ENCODE measurements at regions not wholly inside any gene's neighbourhood (a gene's known extent, or its start where the extent isn't known, plus 50 kb on each side); places are given as distances from the start of the nearest gene placed in this dataset.

DNA sequence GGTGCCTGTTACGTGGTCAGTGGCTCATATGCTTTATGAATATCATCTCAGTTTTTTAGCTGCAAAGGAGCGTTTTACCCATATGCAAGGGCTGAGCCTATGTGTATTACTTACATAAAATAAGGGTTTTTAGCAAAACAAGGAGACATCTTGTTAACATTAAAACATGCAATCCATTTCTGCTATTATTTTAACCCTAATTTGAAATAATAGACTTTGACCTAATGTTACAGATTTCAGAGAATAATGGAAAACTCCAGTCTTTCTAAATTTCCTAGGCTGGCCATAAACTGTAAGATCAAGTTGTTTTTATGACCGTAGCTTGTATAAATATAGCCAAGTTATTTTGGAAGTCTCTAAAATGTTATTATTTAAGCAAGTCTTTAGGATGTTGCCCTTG, 121.1 kb upstream of the SEMA6A start:
- Histone ChIP-seq H3K4me3 (no peak overlapping the region), H3K27ac (no peak overlapping the region), H3K9me3 (no peaks in the 10 kb centered on the region), H3K36me3 (no peaks in the 10 kb centered on the region), H3K4me1 (no peaks in the 10 kb centered on the region), H3K27me3 (no peaks in the 10 kb centered on the region)
- WGBS, 2 donors (ENCODE audit: low coverage in 1 of 2) = 69 to 70% methylated on average over 3 of the region's 3 CpGs
- ATAC-seq = no peak
- TF ChIP-seq EP300 (IDR thresholded peaks at IDR 0.05) = no peak
- no peak for TF ChIP-seq POLR2AphosphoS5 (IDR thresholded peaks at IDR 0.05)
- TF ChIP-seq, protein P1, sequence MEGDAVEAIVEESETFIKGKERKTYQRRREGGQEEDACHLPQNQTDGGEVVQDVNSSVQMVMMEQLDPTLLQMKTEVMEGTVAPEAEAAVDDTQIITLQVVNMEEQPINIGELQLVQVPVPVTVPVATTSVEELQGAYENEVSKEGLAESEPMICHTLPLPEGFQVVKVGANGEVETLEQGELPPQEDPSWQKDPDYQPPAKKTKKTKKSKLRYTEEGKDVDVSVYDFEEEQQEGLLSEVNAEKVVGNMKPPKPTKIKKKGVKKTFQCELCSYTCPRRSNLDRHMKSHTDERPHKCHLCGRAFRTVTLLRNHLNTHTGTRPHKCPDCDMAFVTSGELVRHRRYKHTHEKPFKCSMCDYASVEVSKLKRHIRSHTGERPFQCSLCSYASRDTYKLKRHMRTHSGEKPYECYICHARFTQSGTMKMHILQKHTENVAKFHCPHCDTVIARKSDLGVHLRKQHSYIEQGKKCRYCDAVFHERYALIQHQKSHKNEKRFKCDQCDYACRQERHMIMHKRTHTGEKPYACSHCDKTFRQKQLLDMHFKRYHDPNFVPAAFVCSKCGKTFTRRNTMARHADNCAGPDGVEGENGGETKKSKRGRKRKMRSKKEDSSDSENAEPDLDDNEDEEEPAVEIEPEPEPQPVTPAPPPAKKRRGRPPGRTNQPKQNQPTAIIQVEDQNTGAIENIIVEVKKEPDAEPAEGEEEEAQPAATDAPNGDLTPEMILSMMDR (IDR thresholded peaks at IDR 0.05) = no peak
- no peak for TF ChIP-seq POLR2A (IDR thresholded peaks at IDR 0.05)

- WGBS, 2 donors (ENCODE audit: low coverage in 1 of 2) = 92 to 97% methylated on average over 2 to 4 of the region's 4 CpGs
- Histone ChIP-seq H3K27me3 (no peaks in the 10 kb centered on the region), H3K4me3 (no peak overlapping the region)
These were observed 111.8 kb upstream of the SEMA6A start for GRCh38 chr5:116686438-116686837.

GRCh38 chr5:116685931-116686330, 111.3 kb upstream of the SEMA6A start:
- H3K9me3 ChIP-seq = no peaks in the 10 kb centered on the region
- TF ChIP-seq EP300 (IDR thresholded peaks at IDR 0.05) (no peak), POLR2A (IDR thresholded peaks at IDR 0.05) (no peak), POLR2AphosphoS5 (IDR thresholded peaks at IDR 0.05) (no peak)
- TF ChIP-seq, protein P1 (IDR thresholded peaks at IDR 0.05) = no peak
- H3K27me3 ChIP-seq = no peaks in the 10 kb centered on the region
- H3K4me1 ChIP-seq = no peaks in the 10 kb centered on the region
- no peak overlapping the region for H3K27ac ChIP-seq
- H3K4me3 ChIP-seq = no peak overlapping the region
- no peak for ATAC-seq
- 87 to 88% methylated on average over 2 to 9 of the region's 9 CpGs for WGBS, 2 donors (ENCODE audit: low coverage in 1 of 2)
- H3K36me3 ChIP-seq = no peaks in the 10 kb centered on the region

More at GRCh38 chr5:116686438-116686837, 111.8 kb upstream of the SEMA6A start:
- no peak for TF ChIP-seq EP300 (IDR thresholded peaks at IDR 0.05)
- TF ChIP-seq, protein P1 (IDR thresholded peaks at IDR 0.05) = no peak
- no peak for TF ChIP-seq POLR2A (IDR thresholded peaks at IDR 0.05)
- no peak for TF ChIP-seq POLR2AphosphoS5 (IDR thresholded peaks at IDR 0.05)
- Histone ChIP-seq H3K4me1 (no peaks in the 10 kb centered on the region), H3K36me3 (no peaks in the 10 kb centered on the region), H3K27ac (no peak overlapping the region), H3K9me3 (no peaks in the 10 kb centered on the region)
- ATAC-seq = no peak

GRCh38 chr5:116685069-116685468, 110.4 kb upstream of the SEMA6A start:
- Histone ChIP-seq H3K9me3 (no peaks in the 10 kb centered on the region), H3K27me3 (no peaks in the 10 kb centered on the region), H3K27ac (no peak overlapping the region), H3K4me3 (no peak overlapping the region), H3K4me1 (no peaks in the 10 kb centered on the region), H3K36me3 (no peaks in the 10 kb centered on the region)
- no peak for ATAC-seq
- WGBS, 2 donors (ENCODE audit: low coverage in 1 of 2) = 85 to 97% methylated on average over 2 to 6 of the region's 6 CpGs
- TF ChIP-seq POLR2AphosphoS5 (IDR thresholded peaks at IDR 0.05) = no peak
- TF ChIP-seq POLR2A (IDR thresholded peaks at IDR 0.05) = no peak
- TF ChIP-seq EP300 (IDR thresholded peaks at IDR 0.05) = no peak
- TF ChIP-seq, protein P1 (IDR thresholded peaks at IDR 0.05) = no peak

DNA sequence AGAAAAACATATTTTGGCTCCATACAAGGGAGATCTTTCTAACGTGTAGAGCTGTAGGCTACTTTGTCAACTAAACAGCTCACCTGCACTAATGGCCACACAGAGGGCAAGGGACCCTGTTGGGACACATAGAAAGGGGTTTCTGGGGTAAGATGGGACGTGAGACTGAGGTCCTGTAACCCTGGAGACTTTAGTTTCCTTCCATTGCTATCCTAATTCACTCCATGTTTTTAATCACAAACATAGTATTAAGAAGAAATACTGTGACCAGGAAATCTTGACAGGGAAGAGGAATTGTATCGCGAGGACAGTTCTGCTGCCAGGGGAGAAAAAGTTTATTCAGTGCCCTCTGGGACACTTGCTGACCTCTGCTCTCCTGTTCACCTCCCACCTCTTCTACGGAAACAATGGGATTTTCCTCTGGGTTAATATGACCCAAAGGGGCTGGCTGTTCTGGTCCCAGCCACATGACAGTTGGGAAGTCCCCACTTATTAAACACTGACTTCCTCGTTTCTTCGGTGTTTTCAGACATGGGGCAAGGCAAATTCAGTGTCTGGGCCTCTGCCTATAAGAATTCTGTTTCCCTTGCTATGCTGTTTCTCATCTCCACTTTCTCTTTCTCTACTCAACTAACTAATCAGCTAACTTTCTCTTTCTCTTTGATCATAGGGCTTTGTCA, 106.9 kb upstream of the SEMA6A start:
- no peak overlapping the region for H3K27ac ChIP-seq
- H3K4me1 ChIP-seq = no peaks in the 10 kb centered on the region
- ATAC-seq = no peak
- WGBS, 2 donors (ENCODE audit: low coverage in 1 of 2) = 60 to 72% methylated on average over 6 to 7 of the region's 7 CpGs
- no peaks in the 10 kb centered on the region for H3K36me3 ChIP-seq
- no peaks in the 10 kb centered on the region for H3K9me3 ChIP-seq
- H3K4me3 ChIP-seq = no peak overlapping the region
- H3K27me3 ChIP-seq = no peaks in the 10 kb centered on the region
- no peak for TF ChIP-seq POLR2AphosphoS5 (IDR thresholded peaks at IDR 0.05)
- TF ChIP-seq POLR2A (IDR thresholded peaks at IDR 0.05) = no peak
- TF ChIP-seq, protein P1 (IDR thresholded peaks at IDR 0.05) = no peak
- no peak for TF ChIP-seq EP300 (IDR thresholded peaks at IDR 0.05)
